Endothelial cell of umbilical vein (primary cell): ENCODE measurements at regions not wholly inside any gene's neighbourhood (a gene's known extent, or its start where the extent isn't known, plus 50 kb on each side); places are given as distances from the start of the nearest gene placed in this dataset.
"Not testable (repeated sequence)": the region's sequence is repeated elsewhere in the genome, so short reads cannot be mapped to it uniquely, and the experiment has no call there.

Source experiments
- CTCF ChIP-seq, 2 donors: IDR thresholded peaks; 1 replicate in 1 of 2; 2 replicates in 1 of 2; pipeline ENCODE4 v1.5.1; 2011; ENCODE audit warnings: low read length in 2 of 2, mild to moderate bottlenecking in 2 of 2, moderate library complexity in 2 of 2, control low read depth in 1 of 2, inconsistent platforms in 1 of 2, low read depth in 1 of 2; ENCODE audit not compliant: insufficient read depth in 1 of 2; ENCODE audit errors: extremely low read depth in 1 of 2
- EZH2 ChIP-seq: IDR thresholded peaks from 2 replicates; pipeline ENCODE4 v1.6.1; 2012; ENCODE audit warnings: borderline replicate concordance, low read depth, mild to moderate bottlenecking, moderate library complexity, low read length, inconsistent platforms; ENCODE audit not compliant: severe bottlenecking
- FOS ChIP-seq: IDR thresholded peaks from 2 replicates; pipeline ENCODE4 v1.6.1; 2011; ENCODE audit warnings: mild to moderate bottlenecking, low read length, moderate library complexity, borderline replicate concordance; ENCODE audit not compliant: insufficient read depth
- GATA2 ChIP-seq: IDR thresholded peaks from 2 replicates; pipeline ENCODE4 v1.7.0; 2011; ENCODE audit warnings: low read depth, mild to moderate bottlenecking, moderate library complexity, mixed read lengths, low read length; ENCODE audit not compliant: insufficient read length, insufficient read depth
- JUN ChIP-seq: IDR thresholded peaks from 2 replicates; pipeline ENCODE4 v1.6.1; 2011; ENCODE audit warnings: borderline replicate concordance, low read depth; ENCODE audit not compliant: insufficient read length, insufficient read depth
- MAX ChIP-seq: IDR thresholded peaks from 2 replicates; pipeline ENCODE4 v1.6.1; 2011; ENCODE audit not compliant: insufficient read depth, insufficient read length
- MYC ChIP-seq: IDR thresholded peaks from one replicate; pipeline ENCODE4 v1.6.1; 2011; ENCODE audit warnings: mild to moderate bottlenecking, low read depth, low read length
- POLR2A ChIP-seq: IDR thresholded peaks from 2 replicates; pipeline ENCODE4 v1.6.1; 2012; ENCODE audit warnings: low read depth, mild to moderate bottlenecking, control low read depth, low read length
- POLR2AphosphoS5 ChIP-seq: IDR thresholded peaks from 2 replicates; pipeline ENCODE4 v1.6.1; 2012; ENCODE audit warnings: low read depth, mild to moderate bottlenecking, control low read depth, low read length, moderate library complexity; ENCODE audit not compliant: insufficient read depth

- TF ChIP-seq CTCF (IDR thresholded peaks at IDR 0.05; ENCODE audit: extremely low read depth in 1 of 2, insufficient read depth in 1 of 2, low read depth in 1 of 2, low read length in 2 of 2); POLR2A; POLR2AphosphoS5; EZH2; MYC; JUN; GATA2; MAX; FOS: not testable (repeated sequence)
Observed at GRCh38 chr2:5629510-5629909, 62.7 kb upstream of the SOX11 start.
